ENCODE measurements at regions not wholly inside any gene's neighbourhood (a gene's known extent, or its start where the extent isn't known, plus 50 kb on each side); places are given as distances from the start of the nearest gene placed in this dataset.
"Not testable (repeated sequence)": the region's sequence is repeated elsewhere in the genome, so short reads cannot be mapped to it uniquely, and the experiment has no call there.

DNA sequence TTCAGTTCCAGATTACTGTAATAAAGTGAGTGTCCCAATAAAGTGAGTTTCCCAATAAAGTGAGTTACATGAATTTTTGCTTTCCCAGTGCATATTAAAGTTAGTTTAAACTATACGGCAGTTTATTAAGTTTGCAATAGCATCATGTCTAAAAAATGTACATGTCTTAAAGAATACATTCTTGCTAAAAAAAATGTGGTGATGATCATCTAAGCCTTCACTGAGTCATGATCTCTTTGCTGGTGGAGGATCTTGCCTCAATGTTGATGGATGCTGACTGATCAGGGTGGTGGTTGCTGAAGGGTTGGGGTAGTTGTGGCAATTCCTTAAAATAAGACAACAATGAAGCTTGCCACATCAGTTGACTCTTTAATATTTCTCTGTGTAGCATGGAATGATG lies 664.2 kb downstream of the TDRD15 start:
- Histone ChIP-seq H3K4me3 (no peak overlapping the region), H3K4me1 (no peaks in the 10 kb centered on the region), H3K27ac (no peak overlapping the region), H3K9me3 (peaks cover 3% of the 10 kb centered on the region; the same call in 1 of the 3 replicates), H3K4me2 (no peak overlapping the region)
- ATAC-seq = no peak
- no peak for FAIRE-seq
- WGBS (ENCODE audit: missing lambda C conversion rate) = 80% methylated on average over 1 of the region's 1 CpG
- ChIA-PET POLR2A (no interaction called here), CTCF (no interaction called here)
- no peak for DNase-seq (ENCODE audit: low read depth in 1 of 2, low spot score in 1 of 2)
- TF ChIP-seq KDM1A (IDR thresholded peaks at IDR 0.05; ENCODE audit: low read depth) (no peak), ZNF302 (CRISPR knock-in tag; IDR thresholded peaks at IDR 0.05) (no peak), RCOR1 (IDR thresholded peaks at IDR 0.05; ENCODE audit: low read depth, low read length) (no peak), POLR2A (IDR thresholded peaks at IDR 0.05; ENCODE audit: low read length) (no peak)
- TF ChIP-seq, protein P1, sequence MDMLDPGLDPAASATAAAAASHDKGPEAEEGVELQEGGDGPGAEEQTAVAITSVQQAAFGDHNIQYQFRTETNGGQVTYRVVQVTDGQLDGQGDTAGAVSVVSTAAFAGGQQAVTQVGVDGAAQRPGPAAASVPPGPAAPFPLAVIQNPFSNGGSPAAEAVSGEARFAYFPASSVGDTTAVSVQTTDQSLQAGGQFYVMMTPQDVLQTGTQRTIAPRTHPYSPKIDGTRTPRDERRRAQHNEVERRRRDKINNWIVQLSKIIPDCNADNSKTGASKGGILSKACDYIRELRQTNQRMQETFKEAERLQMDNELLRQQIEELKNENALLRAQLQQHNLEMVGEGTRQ (IDR thresholded peaks at IDR 0.05) = no peak

DNA sequence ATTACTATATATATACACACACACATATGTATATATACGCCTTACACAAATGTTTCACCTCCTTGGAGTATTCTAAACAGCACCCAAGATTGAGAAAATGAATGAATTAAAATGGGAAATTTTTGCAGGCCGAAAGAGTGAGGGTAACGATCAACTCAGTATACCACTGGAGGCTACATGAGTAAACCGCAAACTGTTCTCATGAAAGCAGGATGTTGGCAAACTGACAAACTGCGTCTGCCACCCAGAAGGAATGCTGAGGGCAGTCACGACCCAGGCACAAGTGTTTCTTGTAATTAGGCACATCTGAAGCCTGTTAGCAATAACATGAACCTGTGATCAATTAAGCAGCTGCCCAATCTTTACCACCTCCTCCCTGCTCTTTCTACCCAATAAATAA lies 666.5 kb downstream of the TDRD15 start:
- H3K4me2 ChIP-seq; FAIRE-seq; DNase-seq (ENCODE audit: low read depth in 1 of 2, low spot score in 1 of 2); CTCF ChIA-PET; POLR2A ChIA-PET; H3K4me1 ChIP-seq; H3K9me3 ChIP-seq; H3K27ac ChIP-seq; H3K4me3 ChIP-seq; ATAC-seq: not testable (repeated sequence)
- WGBS (ENCODE audit: missing lambda C conversion rate) = 5% methylated on average over 6 of the region's 6 CpGs

DNA sequence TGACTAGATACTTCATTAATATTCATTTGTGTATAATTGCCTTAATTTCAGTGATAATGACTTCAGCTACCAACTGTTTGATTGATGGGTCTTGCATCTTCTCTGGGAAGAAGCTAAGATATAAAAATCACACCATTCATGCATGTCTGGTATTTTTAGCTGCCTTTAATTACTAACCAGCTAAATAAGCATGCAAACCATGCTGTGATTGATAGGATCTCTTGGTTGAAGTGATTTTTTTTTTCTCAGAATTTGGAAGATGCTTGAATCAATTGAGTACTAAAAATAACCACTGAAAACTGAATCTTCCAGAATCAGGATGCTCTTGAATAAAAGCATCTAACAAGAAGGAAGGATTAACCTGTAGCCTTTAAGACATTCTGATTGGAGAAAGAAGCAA lies 668.8 kb downstream of the TDRD15 start:
- POLR2A ChIA-PET = no interaction called here
- no peaks in the 10 kb centered on the region for H3K4me1 ChIP-seq

DNA sequence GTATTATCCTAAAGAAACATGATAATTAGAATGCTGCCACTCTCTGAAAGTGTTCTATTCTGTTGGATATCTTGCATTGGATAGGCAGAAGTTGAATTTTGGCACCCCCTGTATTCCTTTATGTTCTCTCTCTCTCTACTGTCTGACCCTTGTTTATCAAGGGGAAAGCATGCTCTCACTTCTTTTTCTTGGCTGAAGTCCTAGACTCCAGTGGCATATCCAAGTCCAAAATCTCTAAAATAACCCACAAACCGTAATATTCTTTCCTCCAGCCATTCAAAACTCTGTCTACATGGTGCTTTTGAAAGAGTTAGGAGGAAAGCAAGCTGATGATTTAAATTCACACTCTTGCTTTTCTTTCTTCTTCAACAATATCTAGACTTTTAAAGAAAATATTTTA lies 669.7 kb downstream of the TDRD15 start:
- ATAC-seq = no peak
- DNase-seq (ENCODE audit: low read depth in 1 of 2, low spot score in 1 of 2) = no peak
- no peak for TF ChIP-seq EHF (CRISPR knock-in tag; IDR thresholded peaks at IDR 0.05)
- TF ChIP-seq FOSB (CRISPR knock-in tag; IDR thresholded peaks at IDR 0.05) = no peak
- TF ChIP-seq POLR2AphosphoS2 (conservative IDR thresholded peaks at IDR 0.05; ENCODE audit: low read length) = no peak
- no peak for TF ChIP-seq HOXA7 (CRISPR knock-in tag; IDR thresholded peaks at IDR 0.05)
- TF ChIP-seq SMC3 (IDR thresholded peaks at IDR 0.05) = no peak
- TF ChIP-seq, protein P2, sequence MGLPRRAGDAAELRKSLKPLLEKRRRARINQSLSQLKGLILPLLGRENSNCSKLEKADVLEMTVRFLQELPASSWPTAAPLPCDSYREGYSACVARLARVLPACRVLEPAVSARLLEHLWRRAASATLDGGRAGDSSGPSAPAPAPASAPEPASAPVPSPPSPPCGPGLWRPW (IDR thresholded peaks at IDR 0.05) = no peak
- TF ChIP-seq RFX5 (IDR thresholded peaks at IDR 0.05) = no peak
- TF ChIP-seq EP300 (IDR thresholded peaks at IDR 0.05) = no peak
- TF ChIP-seq, protein P3, sequence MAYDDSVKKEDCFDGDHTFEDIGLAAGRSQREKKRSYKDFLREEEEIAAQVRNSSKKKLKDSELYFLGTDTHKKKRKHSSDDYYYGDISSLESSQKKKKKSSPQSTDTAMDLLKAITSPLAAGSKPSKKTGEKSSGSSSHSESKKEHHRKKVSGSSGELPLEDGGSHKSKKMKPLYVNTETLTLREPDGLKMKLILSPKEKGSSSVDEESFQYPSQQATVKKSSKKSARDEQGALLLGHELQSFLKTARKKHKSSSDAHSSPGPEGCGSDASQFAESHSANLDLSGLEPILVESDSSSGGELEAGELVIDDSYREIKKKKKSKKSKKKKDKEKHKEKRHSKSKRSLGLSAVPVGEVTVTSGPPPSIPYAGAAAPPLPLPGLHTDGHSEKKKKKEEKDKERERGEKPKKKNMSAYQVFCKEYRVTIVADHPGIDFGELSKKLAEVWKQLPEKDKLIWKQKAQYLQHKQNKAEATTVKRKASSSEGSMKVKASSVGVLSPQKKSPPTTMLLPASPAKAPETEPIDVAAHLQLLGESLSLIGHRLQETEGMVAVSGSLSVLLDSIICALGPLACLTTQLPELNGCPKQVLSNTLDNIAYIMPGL (CRISPR knock-in tag; IDR thresholded peaks at IDR 0.05; ENCODE audit: borderline replicate concordance) = no peak
- ChIA-PET CTCF (no interaction called here), POLR2A (no interaction called here)
- Histone ChIP-seq H3K9me3 (no peaks in the 10 kb centered on the region; the same call in 2 of the 3 replicates), H3K4me1 (no peaks in the 10 kb centered on the region), H3K27ac (no peak overlapping the region), H3K4me2 (no peak overlapping the region), H3K4me3 (no peak overlapping the region)
- FAIRE-seq = no peak
- 0% methylated on average over 1 of the region's 1 CpG for WGBS (ENCODE audit: missing lambda C conversion rate)

More for the DNA sequence above, 668.8 kb downstream of the TDRD15 start:
- Histone ChIP-seq H3K4me2 (no peak overlapping the region), H3K9me3 (no peaks in the 10 kb centered on the region; the same call in 2 of the 3 replicates), H3K4me3 (no peak overlapping the region), H3K27ac (no peak overlapping the region)
- TF ChIP-seq ESRRA (IDR thresholded peaks at IDR 0.05; ENCODE audit: borderline replicate concordance, low read length) (no peak), RARB (CRISPR knock-in tag; IDR thresholded peaks at IDR 0.05) (no peak), NFE2L2 (conservative IDR thresholded peaks at IDR 0.05; ENCODE audit: low read length) (no peak), PHF8 (IDR thresholded peaks at IDR 0.05; ENCODE audit: borderline replicate concordance, low read depth) (no peak)
- TF ChIP-seq, protein P4, sequence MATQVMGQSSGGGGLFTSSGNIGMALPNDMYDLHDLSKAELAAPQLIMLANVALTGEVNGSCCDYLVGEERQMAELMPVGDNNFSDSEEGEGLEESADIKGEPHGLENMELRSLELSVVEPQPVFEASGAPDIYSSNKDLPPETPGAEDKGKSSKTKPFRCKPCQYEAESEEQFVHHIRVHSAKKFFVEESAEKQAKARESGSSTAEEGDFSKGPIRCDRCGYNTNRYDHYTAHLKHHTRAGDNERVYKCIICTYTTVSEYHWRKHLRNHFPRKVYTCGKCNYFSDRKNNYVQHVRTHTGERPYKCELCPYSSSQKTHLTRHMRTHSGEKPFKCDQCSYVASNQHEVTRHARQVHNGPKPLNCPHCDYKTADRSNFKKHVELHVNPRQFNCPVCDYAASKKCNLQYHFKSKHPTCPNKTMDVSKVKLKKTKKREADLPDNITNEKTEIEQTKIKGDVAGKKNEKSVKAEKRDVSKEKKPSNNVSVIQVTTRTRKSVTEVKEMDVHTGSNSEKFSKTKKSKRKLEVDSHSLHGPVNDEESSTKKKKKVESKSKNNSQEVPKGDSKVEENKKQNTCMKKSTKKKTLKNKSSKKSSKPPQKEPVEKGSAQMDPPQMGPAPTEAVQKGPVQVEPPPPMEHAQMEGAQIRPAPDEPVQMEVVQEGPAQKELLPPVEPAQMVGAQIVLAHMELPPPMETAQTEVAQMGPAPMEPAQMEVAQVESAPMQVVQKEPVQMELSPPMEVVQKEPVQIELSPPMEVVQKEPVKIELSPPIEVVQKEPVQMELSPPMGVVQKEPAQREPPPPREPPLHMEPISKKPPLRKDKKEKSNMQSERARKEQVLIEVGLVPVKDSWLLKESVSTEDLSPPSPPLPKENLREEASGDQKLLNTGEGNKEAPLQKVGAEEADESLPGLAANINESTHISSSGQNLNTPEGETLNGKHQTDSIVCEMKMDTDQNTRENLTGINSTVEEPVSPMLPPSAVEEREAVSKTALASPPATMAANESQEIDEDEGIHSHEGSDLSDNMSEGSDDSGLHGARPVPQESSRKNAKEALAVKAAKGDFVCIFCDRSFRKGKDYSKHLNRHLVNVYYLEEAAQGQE (IDR thresholded peaks at IDR 0.05) = no peak
- TF ChIP-seq, protein P2 (IDR thresholded peaks at IDR 0.05) = no peak
- DNase-seq (ENCODE audit: low read depth in 1 of 2, low spot score in 1 of 2) = no peak
- FAIRE-seq = no peak
- CTCF ChIA-PET = no interaction called here
- ATAC-seq = no peak
